Osteoblast (primary cell): ENCODE measurements at regions not wholly inside any gene's neighbourhood (a gene's known extent, or its start where the extent isn't known, plus 50 kb on each side); places are given as distances from the start of the nearest gene placed in this dataset.

ENCODE experiments used
- DNase-seq: peaks from one replicate; pipeline ENCODE4 v3.0.0; 2011; ENCODE audit warnings: low spot score, mixed read lengths; ENCODE audit not compliant: insufficient read length; ENCODE audit errors: missing footprints
- H2AFZ ChIP-seq: 2 replicates; pipeline ENCODE4 v1.6.0; 2011; ENCODE audit warnings: mild to moderate bottlenecking, low read length
- H3K27ac ChIP-seq: 2 replicates; pipeline ENCODE4 v1.5.1; 2011; ENCODE audit warnings: mild to moderate bottlenecking, low read depth, low read length, moderate library complexity
- H3K27me3 ChIP-seq: 2 replicates; pipeline ENCODE4 v1.6.0; 2012; ENCODE audit warnings: mild to moderate bottlenecking, control low read depth, inconsistent platforms, low read length, moderate library complexity; ENCODE audit not compliant: insufficient read depth
- H3K36me3 ChIP-seq: 2 replicates; pipeline ENCODE4 v1.5.1; 2011; ENCODE audit warnings: mild to moderate bottlenecking, low read length, control low read depth, moderate library complexity; ENCODE audit not compliant: insufficient read depth
- H3K4me1 ChIP-seq: 2 replicates; pipeline ENCODE4 v1.5.1; 2011; ENCODE audit warnings: mild to moderate bottlenecking, low read length, control low read depth, moderate library complexity; ENCODE audit not compliant: insufficient read depth
- H3K4me2 ChIP-seq: 2 replicates; pipeline ENCODE4 v1.6.0; 2011; ENCODE audit warnings: mild to moderate bottlenecking, low read length; ENCODE audit not compliant: insufficient read depth
- H3K4me3 ChIP-seq: fragments of 200-600 bp; sonication (generic); 3 replicates; pipeline ENCODE4 v1.5.1; 2012; ENCODE audit warnings: mild to moderate bottlenecking, low read length, inconsistent platforms; ENCODE audit not compliant: insufficient read depth
- H3K79me2 ChIP-seq: 2 replicates; pipeline ENCODE4 v1.6.0; 2012; ENCODE audit warnings: mild to moderate bottlenecking, low read length, control low read depth, inconsistent platforms; ENCODE audit not compliant: insufficient read depth
- H3K9me3 ChIP-seq: 2 replicates; pipeline ENCODE4 v1.5.1; 2011; ENCODE audit warnings: low read depth, low read length, control low read depth
- H4K20me1 ChIP-seq: 2 replicates; pipeline ENCODE4 v1.6.0; 2012; ENCODE audit warnings: mild to moderate bottlenecking, low read length, control low read depth; ENCODE audit not compliant: insufficient read depth
- CTCF ChIP-seq: IDR thresholded peaks from 2 replicates; pipeline ENCODE4 v1.5.1; 2011; ENCODE audit warnings: mild to moderate bottlenecking, low read depth, low read length, moderate library complexity; ENCODE audit errors: extremely low read depth

GRCh38 chr20:60950561-60950960 is 301.5 kb upstream of the CDH4 start:
- no peak overlapping the region for H3K4me2 ChIP-seq
- H3K36me3 ChIP-seq: no peaks in the 10 kb centered on the region
- no peaks in the 10 kb centered on the region for H4K20me1 ChIP-seq
- TF ChIP-seq CTCF: no peak
- peaks cover 3% of the 10 kb centered on the region for H3K9me3 ChIP-seq
- no peaks in the 10 kb centered on the region for H3K4me1 ChIP-seq
- no peak overlapping the region for H3K4me3 ChIP-seq
- no peak for DNase-seq
- H3K27me3 ChIP-seq: no peaks in the 10 kb centered on the region
- H3K27ac ChIP-seq: no peak overlapping the region
- no peak overlapping the region for H2AFZ ChIP-seq
- no peaks in the 10 kb centered on the region for H3K79me2 ChIP-seq

- no peak for DNase-seq
- no peak overlapping the region for H2AFZ ChIP-seq
These were observed 301.1 kb upstream of the CDH4 start for GRCh38 chr20:60950974-60951373.

GRCh38 chr20:60952861-60953260 is 299.2 kb upstream of the CDH4 start:
- H3K4me2 ChIP-seq: no peak overlapping the region
- DNase-seq: no peak
- H4K20me1 ChIP-seq: no peaks in the 10 kb centered on the region
- H3K9me3 ChIP-seq: peaks cover 3% of the 10 kb centered on the region
- no peaks in the 10 kb centered on the region for H3K27me3 ChIP-seq
- no peaks in the 10 kb centered on the region for H3K4me1 ChIP-seq
- no peaks in the 10 kb centered on the region for H3K79me2 ChIP-seq
- no peak overlapping the region for H3K4me3 ChIP-seq
- H3K36me3 ChIP-seq: no peaks in the 10 kb centered on the region
- no peak overlapping the region for H3K27ac ChIP-seq
- H2AFZ ChIP-seq: no peak overlapping the region
- no peak for TF ChIP-seq CTCF

More at GRCh38 chr20:60950974-60951373, 301.1 kb upstream of the CDH4 start:
- no peak overlapping the region for H3K4me2 ChIP-seq
- H3K4me3 ChIP-seq: no peak overlapping the region
- H3K9me3 ChIP-seq: peaks cover 3% of the 10 kb centered on the region
- no peaks in the 10 kb centered on the region for H3K4me1 ChIP-seq
- no peak overlapping the region for H3K27ac ChIP-seq
- no peaks in the 10 kb centered on the region for H3K79me2 ChIP-seq
- no peaks in the 10 kb centered on the region for H4K20me1 ChIP-seq
- no peak for TF ChIP-seq CTCF
- H3K27me3 ChIP-seq: no peaks in the 10 kb centered on the region
- H3K36me3 ChIP-seq: no peaks in the 10 kb centered on the region

- Histone ChIP-seq H3K4me1 (no peaks in the 10 kb centered on the region), H4K20me1 (no peaks in the 10 kb centered on the region), H3K79me2 (no peaks in the 10 kb centered on the region), H3K4me2 (no peak overlapping the region), H3K27ac (no peak overlapping the region), H2AFZ (no peak overlapping the region), H3K9me3 (peaks cover 3% of the 10 kb centered on the region), H3K36me3 (no peaks in the 10 kb centered on the region), H3K27me3 (no peaks in the 10 kb centered on the region), H3K4me3 (no peak overlapping the region)
- no peak for DNase-seq
- TF ChIP-seq CTCF: no peak
These were observed 298.7 kb upstream of the CDH4 start for GRCh38 chr20:60953321-60953720.
